Limb (tissue), 2 donors: ENCODE measurements at regions not wholly inside any gene's neighbourhood (a gene's known extent, or its start where the extent isn't known, plus 50 kb on each side); places are given as distances from the start of the nearest gene placed in this dataset.

ENCODE experiments used
- DNase-seq, 2 donors: peaks; one replicate each; pipeline ENCODE4 v3.0.0-alpha.2; 2016; ENCODE audit errors: extremely low spot score in 2 of 2

DNA sequence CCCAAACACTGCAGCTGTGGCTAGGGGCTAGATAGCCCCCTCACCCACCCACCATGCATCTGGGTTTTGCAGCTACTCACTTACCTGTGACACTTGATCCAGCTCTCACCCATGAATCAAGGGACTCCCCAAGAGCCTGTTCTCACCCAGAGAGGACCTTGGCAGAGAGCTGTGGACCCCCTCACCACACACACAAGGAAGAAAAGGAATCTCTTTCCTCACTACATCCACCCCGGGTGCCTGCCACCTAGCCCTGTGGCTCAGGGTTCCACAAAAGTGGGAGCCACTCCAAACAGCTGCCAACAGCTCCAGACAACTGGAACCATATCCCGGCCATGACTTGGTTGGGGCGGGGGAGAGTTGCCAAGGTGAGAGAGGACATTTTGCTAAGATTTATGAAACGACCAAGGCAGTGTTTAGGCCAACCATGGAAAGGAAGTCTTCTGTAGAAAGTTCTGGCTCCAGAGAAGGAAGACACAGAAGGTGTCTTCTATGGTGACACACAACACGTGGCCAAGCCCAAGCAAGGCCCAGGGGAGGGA, 522.1 kb upstream of the RAB6C start:
- no peak for DNase-seq

GRCh38 chr2:129458006-129458405, 521.5 kb upstream of the RAB6C start:
- no peak for DNase-seq

GRCh38 chr2:129458436-129458835, 521.0 kb upstream of the RAB6C start:
- no peak for DNase-seq

DNA sequence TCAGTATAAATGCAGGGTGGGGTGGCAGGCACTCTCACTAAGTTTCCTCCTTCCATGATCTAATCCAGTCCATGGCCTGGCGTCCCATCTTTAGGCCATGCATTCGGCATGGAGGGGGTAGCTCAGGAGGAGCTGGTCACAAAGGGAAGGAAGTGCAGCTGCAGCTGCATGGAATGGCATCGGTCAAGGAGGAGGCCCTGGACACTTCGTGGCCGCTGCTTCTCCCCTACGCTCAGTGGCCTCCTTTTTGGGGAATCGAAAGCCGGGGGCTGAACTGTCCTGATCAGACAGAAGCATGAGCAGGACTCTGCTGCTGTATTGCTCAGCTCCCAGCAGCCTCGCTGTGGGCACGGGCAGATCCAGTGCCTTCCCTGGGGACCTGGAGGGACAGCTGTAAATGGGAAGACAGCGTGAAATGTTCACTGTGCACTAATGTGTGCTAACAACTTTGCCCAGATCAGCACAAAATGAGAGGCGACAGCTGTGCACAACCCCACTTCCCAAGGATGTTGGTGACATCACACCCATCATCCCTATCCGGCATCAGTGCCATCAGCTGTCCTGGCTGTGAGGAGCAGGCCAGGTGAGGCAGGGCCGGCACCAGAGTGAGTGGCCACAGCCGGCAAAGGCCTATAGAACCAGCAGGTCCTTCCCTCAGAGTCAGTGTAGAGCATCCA, 520.1 kb upstream of the RAB6C start:
- no peak for DNase-seq

DNA sequence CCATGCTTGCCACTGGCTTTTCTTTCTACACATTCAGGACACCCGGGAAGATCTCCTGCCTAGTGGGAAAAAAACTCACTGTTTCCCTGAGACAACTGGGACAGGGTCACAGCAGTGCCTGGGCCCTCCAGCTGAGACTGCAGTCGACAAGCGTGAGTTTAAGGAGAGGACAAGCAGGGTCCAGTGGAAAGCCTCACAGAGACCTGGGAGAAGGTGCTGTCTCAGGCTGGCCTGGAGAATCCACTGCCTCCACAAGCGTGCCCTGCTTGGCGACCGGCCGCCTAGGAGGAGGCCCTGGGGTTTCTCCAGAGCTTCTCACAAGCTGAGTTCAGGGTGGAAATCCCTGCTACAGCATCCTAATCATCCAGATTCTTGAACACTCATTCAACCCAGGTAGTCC, 519.6 kb upstream of the RAB6C start:
- no peak for DNase-seq

- no peak for DNase-seq
Observed at GRCh38 chr2:129460299-129461198, 518.9 kb upstream of the RAB6C start.

DNA sequence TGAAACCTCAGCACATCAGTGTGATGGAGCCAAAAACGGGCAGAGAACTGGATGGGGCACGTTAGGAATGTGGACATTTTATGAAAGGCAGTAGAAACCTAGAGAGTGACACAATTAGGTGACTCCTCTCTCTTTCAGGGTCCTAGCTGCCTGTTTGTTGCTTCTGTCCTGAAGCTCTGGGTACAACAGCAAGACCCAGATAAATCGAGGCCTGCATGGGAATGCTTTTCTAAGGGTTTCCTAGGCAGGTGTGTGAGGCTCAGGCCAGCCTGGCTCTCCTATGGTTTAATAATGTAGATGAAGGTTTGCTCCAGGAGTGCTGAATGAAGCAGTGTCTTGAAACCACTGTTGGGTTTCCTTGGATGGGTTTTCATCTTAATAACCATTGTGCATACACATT, 517.1 kb upstream of the RAB6C start:
- DNase-seq = no peak

- DNase-seq = no peak
Observed at GRCh38 chr2:129462967-129463366, 516.5 kb upstream of the RAB6C start.

- DNase-seq = no peak
Observed at GRCh38 chr2:129464036-129464435, 515.4 kb upstream of the RAB6C start.

DNA sequence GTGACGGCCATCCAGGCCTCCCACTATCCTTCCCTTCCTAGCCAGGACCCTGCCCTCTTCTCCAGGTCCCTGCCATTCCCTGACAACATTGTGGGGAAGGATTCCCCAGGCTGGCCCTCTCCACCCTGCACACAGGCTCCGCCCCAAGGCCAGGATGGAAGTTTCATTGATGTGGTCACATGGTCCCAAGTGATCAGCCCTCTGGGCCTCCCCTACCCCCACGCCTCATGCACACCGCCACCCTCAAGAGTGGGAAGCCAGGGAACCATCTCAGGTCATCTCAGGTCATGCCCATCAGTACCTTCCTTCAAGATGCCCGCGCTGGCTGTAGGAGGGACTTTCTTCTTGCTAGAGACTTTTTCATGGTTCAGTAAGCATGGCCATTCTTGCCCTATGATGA, 514.8 kb upstream of the RAB6C start:
- no peak for DNase-seq

DNA sequence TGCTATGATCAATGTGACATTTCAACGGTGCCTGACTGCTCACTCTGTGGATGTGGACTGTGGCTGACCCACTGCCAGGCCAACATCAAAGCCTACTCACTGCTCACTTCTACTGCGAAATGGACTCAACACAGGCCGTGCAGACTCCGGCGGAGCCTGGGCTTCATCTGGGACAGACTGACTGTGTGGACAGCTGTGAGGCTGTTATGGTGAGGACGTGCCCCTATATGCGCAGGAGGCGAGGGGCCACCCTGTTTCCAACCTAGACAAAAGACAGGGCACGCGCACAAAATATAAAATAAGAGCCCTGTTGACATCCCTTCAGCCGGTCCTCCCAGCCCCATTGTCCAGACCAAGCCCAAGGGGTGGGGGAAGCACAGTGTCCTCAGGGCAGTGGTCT, 514.4 kb upstream of the RAB6C start:
- no peak for DNase-seq

- no peak for DNase-seq
Observed at GRCh38 chr2:129466389-129466788, 513.1 kb upstream of the RAB6C start.

DNA sequence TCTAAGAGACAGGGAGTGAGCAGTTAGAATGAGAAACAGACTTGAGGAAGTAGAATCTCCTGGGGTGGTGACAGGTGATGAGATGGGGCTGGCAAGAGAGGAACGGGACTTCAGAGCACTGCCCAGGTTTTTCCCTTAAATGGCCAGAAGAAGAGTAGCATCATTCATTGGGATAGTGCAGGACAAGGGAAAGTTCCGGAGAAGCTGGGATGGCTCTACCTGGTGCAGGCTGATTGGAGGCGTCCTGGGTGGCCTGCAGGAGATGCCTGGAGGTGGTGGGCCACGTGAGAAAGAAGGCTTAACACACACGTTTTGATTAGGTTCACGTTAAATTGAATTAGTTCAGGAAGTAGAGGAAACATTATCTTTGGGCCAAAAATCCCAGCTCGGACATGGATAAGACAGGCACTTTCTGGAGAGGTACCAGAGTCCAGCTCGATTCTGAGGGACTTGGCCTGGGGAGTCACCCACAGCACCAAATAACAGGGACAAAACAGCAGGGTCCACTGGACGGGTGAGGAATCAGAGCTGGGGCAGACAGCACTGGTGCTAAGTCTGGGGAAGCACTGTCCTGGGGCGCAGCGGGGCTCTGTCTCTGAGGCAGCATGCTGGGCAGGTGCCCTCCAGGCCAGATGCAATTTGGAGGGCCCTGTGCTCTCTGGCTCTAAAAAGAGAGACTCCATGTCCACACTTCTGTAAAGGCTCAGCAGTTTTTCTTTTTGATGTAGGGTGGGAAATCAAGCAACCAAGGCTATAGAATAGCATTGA, 512.3 kb upstream of the RAB6C start:
- DNase-seq = no peak

DNA sequence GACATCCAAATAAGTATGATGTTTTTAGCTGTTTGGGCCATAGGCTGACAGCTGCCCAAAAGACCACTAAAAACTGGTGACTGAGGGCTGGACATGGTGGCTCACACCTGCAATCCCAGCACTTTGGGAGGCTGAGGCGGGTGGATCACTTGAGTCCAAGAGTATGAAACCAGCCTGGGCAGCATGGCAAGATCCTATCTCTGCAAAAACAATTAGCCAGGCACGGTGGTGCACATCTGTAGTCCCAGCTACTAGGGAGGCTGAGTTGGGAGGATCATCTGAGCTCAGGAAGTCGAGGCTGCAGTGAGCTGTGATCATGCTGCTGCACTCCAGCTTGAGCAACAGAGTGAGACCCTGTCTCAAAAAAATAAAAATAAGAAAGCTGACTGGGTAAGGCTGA, 511.5 kb upstream of the RAB6C start:
- DNase-seq = no peak

- no peak for DNase-seq
Observed at GRCh38 chr2:129468879-129469278, 510.6 kb upstream of the RAB6C start.

DNA sequence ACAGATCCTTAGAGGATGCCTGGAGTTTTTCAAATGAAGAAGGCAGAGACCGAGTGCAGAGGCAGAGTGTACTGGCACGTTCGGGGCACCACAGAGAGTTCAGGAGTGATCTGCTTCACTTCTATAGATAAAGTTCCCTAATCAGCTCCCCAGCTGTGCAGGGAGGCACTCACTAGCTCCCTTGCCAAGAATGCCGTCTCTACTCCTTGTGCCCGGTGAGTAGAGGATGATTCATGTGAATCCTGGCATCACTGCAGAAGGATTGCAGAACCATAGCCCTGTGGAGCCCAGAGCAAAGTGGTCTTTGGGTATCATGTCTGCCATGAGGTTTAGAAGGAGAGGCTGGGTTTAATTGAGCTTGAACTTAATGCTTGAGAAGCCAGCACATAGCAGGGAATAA, 510.1 kb upstream of the RAB6C start:
- no peak for DNase-seq

DNA sequence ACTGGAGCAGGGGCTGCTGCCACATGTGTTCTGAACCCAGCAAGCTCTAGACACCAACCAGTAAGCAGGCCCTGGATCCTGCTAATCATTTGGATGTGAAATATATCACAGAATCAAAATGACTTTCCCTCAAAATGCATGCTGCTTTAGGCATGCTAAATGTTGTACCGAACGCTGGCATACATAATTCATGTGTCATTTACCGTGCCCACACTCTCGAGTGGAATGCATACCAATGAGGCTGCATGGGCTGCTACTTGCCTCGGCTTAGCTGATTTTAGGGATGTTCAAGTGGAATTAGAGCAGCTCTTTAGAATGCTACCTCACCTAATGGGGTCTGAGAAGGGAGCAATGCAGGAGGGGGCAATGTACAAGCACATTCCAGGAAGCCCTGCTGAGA, 509.6 kb upstream of the RAB6C start:
- no peak for DNase-seq

- no peak for DNase-seq
Observed at GRCh38 chr2:129478902-129479517, 500.5 kb upstream of the RAB6C start.

DNA sequence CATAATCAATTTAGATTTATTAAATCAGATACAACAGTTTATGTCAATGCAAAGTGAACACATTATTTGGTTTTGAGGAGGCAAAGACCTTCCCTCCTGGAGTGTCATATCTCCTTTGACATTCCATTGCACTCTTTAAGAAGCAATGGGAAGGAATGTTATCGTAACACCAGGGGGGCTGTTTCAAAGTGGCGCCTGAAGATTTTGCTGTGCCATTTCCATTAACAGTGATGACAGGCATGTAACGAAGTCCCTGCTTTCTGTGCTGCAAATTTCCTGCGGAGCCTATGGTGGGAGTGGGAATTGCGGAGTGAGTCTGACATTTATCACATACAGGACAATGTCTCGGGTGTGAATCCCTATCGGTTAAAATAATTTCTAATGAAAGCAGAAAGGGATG, 499.6 kb upstream of the RAB6C start:
- DNase-seq = no peak

DNA sequence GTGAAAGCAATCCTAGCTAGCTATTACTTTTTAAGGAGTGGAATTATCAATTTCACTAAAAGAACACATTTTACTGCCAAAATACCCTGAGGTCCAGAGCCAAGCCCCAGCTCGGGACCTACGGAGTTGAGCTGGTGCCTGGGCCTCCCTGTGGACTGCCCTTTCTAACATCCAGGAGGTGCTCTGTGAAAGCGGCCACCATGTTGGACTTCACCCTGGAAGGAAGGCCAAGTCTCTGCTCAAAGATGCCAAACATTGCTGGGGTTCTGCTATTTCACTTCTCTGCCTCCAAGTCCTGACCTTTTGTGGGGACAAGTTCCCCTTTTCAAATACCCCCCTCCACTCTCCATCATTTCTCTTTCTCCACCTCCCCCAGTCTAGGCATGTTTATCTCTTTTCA, 498.7 kb upstream of the RAB6C start:
- no peak for DNase-seq
